ENCODE measurements at regions not wholly inside any gene's neighbourhood (a gene's known extent, or its start where the extent isn't known, plus 50 kb on each side); places are given as distances from the start of the nearest gene placed in this dataset.

- TF ChIP-seq CEBPB (tag; IDR thresholded peaks at IDR 0.05) (no peak), ZNF224 (CRISPR knock-in tag; IDR thresholded peaks at IDR 0.05) (no peak), NRF1 (conservative IDR thresholded peaks at IDR 0.05 in 1 of 2, IDR thresholded peaks at IDR 0.05 in 1 of 2) (no peak), NR3C1 (CRISPR knock-in tag; IDR thresholded peaks at IDR 0.05) (no peak), SMARCA4 (IDR thresholded peaks at IDR 0.05) (no peak), ZFX (CRISPR knock-in tag; IDR thresholded peaks at IDR 0.05) (no peak)
Observed at GRCh38 chr5:122545986-122546385, 228.9 kb upstream of the SNX2 start.
